GM19239 (cell line): ENCODE measurements at regions not wholly inside any gene's neighbourhood (a gene's known extent, or its start where the extent isn't known, plus 50 kb on each side); places are given as distances from the start of the nearest gene placed in this dataset.
"Not testable (repeated sequence)": the region's sequence is repeated elsewhere in the genome, so short reads cannot be mapped to it uniquely, and the experiment has no call there.

ENCODE experiments used
- DNase-seq: peaks from one replicate; pipeline ENCODE4 v3.0.0; 2011; ENCODE audit warnings: low spot score; ENCODE audit not compliant: insufficient read length
- FAIRE-seq: peaks from 2 replicates; lab custom pipeline; 2011; peaks lifted over from hg19 to GRCh38; lab: Jason Lieb, UNC

DNA sequence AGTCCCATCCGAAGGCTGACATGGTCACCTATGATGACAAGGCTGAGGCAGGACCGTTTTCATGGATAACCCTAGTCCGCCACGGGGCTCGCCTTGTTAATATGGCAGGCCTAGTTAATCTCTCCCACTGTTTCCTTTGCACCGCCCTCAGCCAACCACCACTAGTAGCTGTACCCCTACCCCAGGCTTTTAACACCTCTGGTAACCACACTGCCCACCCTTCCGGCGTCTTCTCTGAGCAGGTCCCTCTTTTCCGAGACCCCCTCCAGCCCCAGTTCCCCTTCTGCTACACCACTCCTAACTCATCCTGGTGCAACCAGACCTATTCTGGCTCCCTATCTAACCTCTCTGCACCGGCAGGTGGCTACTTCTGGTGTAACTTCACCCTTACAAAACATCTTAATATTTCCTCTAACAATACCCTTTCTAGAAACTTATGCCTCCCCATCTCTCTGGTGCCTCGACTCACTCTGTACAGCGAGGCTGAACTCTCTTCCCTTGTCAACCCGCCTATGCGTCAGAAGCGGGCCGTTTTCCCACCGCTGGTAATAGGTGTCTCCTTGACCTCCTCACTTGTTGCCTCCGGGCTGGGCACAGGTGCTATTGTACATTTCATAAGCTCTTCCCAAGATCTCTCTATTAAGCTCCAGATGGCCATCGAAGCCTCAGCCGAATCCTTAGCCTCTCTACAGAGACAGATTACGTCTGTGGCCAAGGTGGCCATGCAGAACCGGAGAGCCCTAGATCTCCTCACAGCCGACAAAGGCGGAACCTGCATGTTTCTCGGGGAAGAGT is 964.4 kb downstream of the RPA4 start:
- DNase-seq (no peak), FAIRE-seq (no peak)

GRCh38 chrX:97849951-97850350 is 966.2 kb downstream of the RPA4 start:
- FAIRE-seq (no peak), DNase-seq (no peak)

DNA sequence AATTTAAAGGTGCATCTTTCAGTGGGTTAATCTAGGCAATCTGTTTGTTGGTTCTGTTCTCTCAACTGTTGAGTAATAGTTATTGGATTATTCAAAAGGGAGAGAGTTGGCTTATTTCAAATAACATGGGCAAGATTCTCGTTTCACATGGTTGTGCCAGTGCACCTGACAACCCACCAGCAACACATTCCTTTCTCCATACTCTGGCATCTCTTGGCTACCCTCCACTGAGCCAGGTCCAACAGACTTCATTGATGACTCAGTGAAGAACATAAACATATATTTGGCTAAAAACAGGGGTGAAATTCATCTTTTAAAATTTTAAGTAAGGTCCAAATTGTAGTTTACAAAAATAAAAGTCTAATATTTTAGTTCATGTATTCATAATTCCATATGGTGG is 967.2 kb downstream of the RPA4 start:
- no peak for FAIRE-seq
- DNase-seq: no peak

DNA sequence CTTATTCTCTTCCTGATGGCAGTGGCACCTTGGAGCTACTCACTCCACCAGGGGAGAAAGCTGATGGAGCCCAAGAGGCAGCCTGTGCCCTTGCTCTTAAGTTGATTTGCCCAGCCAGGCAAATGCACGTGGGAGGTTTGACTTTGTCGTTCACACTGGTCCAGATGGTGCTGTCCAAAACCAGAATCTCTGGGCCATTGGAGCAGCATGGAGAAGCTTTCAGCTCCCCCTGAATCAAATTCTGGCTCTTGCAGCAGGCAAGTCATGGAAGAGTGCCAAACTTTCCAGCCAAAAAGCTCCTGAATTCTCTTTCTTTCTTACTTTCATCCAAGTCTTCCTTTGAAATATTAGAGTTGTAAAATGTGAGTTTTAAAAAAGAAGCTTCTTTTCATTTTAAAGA is 970.4 kb downstream of the RPA4 start:
- FAIRE-seq: no peak
- DNase-seq: no peak

DNA sequence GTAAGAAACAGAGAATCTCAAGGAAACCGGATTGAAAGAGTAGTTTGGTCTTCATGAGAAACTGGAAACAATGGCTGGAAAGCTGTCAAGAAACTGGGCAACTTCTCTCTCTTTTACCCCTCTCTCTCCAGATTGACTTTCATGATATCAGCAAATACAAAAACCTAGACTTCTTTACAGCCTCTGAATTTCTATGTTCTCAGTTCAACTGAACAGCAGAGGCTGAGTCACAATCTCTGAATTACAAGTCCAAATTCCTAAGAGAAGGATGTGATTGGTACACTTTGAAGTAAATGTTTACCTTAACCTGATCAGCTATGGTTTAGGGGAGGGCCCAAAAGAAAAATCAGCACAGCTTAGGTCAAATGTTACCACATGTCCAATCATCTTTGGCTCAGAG is 974.9 kb downstream of the RPA4 start:
- FAIRE-seq: no peak
- no peak for DNase-seq

DNA sequence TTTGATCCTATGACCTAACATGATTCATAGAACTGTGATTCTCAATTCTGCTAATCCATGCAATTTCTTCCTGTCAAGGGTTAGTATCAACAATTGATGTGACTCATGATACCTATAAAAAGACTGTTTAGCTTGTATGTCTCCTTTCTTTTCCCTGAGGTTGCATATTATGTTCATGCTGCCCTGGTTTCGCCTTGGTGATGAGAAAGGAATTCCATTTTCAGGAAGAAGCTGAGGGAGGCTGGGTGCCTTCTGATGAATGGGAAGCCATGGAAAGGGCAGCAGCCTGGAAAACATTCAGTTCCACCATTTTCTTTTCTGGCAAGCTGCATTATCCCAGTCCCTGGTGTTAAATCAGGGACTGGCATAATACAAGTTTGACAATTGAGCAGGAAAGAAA is 976.5 kb downstream of the RPA4 start:
- FAIRE-seq (no peak), DNase-seq (no peak)

DNA sequence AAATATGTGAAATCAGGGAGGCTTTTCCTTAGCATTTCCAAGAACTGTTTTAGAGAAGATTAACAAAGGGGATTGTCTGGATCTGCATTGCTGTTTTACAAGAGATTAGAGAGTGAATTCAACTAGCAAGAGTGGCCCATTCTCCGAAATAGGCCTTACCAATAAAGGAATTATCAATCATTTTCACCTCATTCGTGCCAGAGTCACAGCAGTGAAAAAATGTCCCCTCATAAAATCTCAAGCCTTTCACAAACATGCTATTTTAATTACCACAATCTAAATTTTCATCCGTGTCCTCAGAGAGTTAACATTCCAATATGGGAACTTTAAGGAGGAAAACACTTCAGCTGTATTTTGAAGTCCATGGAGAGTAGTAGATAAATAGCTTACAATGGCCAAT is 979.6 kb downstream of the RPA4 start:
- DNase-seq (no peak), FAIRE-seq (no peak)

DNA sequence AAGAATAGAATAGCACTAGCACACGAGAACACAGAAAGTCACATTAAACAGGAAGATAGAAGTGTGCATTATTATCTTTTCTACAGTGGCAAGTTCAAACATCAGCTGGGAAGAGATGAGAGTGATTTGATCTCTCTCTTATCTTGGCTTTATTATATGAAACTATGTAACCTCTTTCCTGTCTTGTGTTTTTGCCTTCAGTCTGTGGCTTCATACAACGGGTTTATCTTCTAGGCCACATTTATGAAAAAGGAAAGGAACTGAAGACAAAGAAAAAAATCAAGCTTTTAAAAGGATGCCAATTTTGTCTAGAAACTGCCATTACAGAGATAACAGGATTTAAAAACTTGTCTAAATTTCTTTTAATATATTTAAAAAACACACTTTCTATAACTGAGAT is 983.6 kb downstream of the RPA4 start:
- no peak for FAIRE-seq

DNA sequence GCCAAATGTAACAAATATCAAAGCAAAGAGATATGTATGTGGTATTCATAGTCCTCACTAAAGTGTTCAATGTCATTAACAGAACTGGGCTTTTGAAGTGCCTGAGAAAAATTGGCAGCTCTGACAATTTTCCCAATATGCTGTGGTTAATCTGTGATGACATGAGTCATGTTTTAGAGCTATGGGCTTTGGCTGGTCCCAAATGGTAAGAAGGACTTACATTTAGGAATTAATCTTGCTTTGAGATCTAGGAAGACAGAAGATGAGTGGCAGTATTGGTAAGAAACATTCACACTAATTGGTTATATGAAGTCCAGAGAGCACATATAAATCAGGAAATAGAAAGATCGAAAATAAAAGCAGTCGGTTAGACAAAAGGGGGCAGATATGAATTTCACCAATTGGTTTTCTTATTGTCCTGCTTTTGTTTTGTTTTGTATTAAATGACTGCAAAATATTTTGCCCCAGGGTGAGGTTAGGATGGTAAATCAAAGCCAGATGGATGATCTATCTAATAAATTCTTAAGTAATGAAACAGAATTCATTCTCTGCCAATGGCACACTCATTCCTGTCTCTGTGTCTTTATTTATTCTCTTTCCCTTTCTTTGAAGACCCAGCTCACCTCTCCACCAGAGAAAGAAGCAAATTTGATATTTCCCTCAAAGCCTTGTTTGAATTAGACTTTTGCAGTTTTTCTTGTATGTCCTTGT is 993.1 kb downstream of the RPA4 start:
- no peak for DNase-seq
- no peak for FAIRE-seq

More for the DNA sequence above, 983.6 kb downstream of the RPA4 start:
- DNase-seq: no peak

DNA sequence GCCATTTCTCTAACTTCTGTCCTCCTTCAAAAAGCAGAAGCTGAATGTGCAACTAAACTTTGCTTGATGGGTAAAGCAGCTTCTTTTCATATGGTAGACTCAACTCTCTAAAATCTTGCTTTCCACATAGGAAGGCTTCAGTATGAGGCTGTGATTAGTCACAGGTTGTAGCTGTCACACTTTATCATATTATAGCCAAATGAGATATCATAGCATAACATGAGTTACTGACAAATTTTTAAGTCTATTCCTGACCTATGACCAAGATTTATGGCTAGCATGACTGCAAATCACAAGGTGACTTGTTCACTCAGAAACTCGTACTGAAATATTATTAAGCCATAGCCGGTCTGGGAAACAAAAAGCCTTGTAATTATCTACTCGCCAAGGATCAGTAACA is 998.6 kb downstream of the RPA4 start:
- FAIRE-seq: no peak

GRCh38 chrX:97895751-97896150 is 1012.0 kb downstream of the RPA4 start:
- FAIRE-seq (no peak), DNase-seq (no peak)

More for the DNA sequence above, 998.6 kb downstream of the RPA4 start:
- no peak for DNase-seq

DNA sequence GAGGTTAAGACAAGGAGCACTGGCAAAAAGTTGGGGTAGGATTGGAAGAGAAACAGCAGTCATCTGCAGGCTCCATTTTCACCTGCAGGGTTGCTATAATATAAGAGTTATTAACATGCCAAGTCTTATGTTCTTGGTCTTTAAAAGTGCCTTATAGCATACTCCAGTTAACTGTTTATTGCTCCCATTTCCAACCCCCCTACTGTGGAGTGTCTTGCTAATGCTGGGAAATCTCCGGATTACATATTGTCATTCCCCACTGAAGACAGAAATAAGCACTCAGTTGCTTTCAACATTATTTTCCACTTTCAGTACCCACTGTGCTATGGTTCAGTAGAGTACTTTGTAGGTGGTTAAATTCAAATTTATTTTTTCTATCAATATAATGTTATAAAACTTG is 1014.3 kb downstream of the RPA4 start:
- FAIRE-seq (no peak), DNase-seq (no peak)

DNA sequence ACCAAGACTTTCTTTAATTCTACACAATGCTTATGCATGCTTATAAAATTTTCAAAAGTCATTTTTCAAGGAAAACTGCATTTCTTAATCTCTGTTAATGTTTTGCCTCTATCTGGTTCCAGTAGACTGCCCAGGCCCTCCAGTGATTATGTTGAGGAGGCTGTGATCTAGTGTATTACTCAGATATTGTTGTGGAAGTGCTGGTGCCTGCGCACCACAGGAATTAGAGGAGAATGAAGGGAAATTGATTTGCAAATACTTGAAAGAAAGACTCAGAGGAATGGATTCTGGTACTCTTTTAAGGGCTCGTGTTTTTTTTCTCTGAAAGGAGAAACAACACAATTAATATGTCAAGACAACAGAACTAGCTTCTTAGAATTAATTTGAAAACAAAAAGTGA is 1015.1 kb downstream of the RPA4 start:
- DNase-seq (no peak), FAIRE-seq (no peak)

DNA sequence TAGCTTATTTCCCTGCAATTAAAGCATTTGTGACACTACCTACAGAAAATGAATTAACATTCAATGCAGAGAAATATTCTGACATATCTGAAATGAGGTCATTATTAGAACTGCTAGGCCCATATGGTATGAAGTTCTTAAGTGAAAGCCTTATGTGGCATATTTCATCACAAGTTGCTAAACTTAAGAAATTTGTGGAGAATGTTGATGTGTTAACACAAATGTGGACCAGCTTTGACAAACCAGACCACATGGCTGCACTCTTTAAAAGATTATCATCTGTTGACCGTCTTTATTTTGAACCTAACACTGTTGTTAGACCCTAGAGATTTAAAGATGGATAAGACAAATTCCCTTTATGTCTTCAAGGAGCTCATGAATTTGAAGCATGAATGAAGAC is 1024.1 kb downstream of the RPA4 start:
- FAIRE-seq (no peak), DNase-seq (no peak)

GRCh38 chrX:97909245-97909644 is 1025.5 kb downstream of the RPA4 start:
- peak; percentile 63 for FAIRE-seq

GRCh38 chrX:97915390-97915789 is 1031.7 kb downstream of the RPA4 start:
- not testable (repeated sequence) for FAIRE-seq, DNase-seq

More at GRCh38 chrX:97909245-97909644, 1025.5 kb downstream of the RPA4 start:
- peak; percentile 1 for DNase-seq

- not testable (repeated sequence) for DNase-seq, FAIRE-seq
These were observed 1037.5 kb downstream of the RPA4 start for GRCh38 chrX:97921223-97921622.

GRCh38 chrX:97931586-97931985 is 1047.9 kb downstream of the RPA4 start:
- FAIRE-seq (no peak), DNase-seq (no peak)

- FAIRE-seq (no peak), DNase-seq (no peak)
These were observed 1052.6 kb downstream of the RPA4 start for GRCh38 chrX:97936296-97936695.

- DNase-seq (no peak), FAIRE-seq (no peak)
These were observed 1055.0 kb downstream of the RPA4 start for GRCh38 chrX:97938706-97939105.

DNA sequence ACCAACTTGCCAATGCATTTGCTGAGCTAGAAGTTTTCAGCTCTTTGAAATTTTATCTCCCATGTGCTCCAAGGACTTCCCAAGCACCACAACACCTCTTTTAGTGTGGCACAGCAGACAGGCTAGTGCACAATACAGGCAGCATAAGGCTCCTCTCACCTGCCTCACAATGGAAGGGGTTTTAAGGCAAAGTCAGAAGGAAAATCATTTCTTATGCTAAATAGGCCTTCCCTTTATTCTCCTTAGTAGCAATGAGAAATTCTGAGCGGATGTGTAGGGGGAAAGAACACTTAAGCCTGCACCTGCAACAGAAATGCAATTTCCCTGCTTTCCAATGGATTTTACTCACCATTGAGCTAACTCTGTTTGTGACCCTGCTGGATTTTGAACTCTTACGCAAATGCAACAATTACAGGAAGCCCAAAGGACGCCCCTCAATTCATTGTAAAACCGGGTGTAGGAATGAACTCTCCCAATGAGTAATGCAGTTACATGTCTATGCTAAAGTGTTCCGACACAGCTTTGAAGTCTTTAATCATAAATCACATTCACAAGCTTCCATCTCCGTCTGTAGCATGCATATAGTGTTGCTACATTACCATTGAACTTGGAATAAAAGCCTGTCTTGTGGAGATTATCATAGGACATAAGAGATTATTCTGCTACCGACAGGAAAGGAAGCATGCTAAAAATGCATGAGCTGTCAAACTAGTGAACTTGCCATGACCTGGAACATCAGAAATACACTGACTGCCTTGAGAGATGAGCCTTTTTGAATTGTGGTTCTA is 1084.9 kb downstream of the RPA4 start:
- DNase-seq (no peak), FAIRE-seq (no peak)
